OCI-LY1 (cell line): ENCODE measurements at regions not wholly inside any gene's neighbourhood (a gene's known extent, or its start where the extent isn't known, plus 50 kb on each side); places are given as distances from the start of the nearest gene placed in this dataset.

Source experiments
- EZH2 ChIP-seq: fragments of 200-600 bp; sonication (generic), shearing (Covaris generic); IDR thresholded peaks from 2 replicates; pipeline ENCODE4 v1.8.0; 2017; ENCODE audit warnings: borderline replicate concordance, mixed run types, mild to moderate bottlenecking, antibody characterized with exemption, low read length, moderate library complexity, mixed read lengths
- TF ChIP-seq, protein P1 (sequence below): fragments of 200-600 bp; sonication (generic), shearing (Covaris generic); IDR thresholded peaks from 2 replicates; pipeline ENCODE4 v1.5.1; 2017; ENCODE audit warnings: mild to moderate bottlenecking, antibody characterized with exemption, low read length, moderate library complexity, mixed read lengths

DNA sequence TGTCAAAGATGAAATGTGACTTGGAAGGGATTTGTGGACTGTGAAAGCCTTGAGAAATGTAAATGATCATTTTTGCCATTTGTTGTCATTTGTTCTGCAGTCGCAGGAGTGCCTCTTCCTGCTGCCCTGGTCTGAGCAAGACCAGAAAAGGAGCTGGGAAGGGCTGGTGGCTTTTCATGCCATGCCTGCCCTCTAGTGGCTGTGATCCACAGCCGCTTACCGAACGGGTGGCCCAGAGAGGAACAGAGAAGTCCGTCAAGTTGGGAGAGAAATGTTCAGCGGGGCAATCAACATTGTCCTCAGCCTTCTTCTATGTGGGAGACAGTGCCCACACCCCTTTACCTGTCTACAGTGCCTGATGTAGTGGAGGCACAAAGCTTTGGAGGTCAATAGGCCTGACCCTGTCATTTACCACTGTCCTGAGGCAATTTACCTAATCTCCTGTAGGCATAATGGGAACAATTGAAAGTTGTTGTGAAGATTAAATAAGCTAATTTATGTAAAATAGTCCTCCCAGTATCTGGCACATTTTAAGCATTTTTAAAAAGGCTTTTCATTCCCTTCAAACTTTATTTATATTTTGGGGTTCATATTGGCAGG, 224.5 kb downstream of the B3GLCT start:
- TF ChIP-seq, protein P1, sequence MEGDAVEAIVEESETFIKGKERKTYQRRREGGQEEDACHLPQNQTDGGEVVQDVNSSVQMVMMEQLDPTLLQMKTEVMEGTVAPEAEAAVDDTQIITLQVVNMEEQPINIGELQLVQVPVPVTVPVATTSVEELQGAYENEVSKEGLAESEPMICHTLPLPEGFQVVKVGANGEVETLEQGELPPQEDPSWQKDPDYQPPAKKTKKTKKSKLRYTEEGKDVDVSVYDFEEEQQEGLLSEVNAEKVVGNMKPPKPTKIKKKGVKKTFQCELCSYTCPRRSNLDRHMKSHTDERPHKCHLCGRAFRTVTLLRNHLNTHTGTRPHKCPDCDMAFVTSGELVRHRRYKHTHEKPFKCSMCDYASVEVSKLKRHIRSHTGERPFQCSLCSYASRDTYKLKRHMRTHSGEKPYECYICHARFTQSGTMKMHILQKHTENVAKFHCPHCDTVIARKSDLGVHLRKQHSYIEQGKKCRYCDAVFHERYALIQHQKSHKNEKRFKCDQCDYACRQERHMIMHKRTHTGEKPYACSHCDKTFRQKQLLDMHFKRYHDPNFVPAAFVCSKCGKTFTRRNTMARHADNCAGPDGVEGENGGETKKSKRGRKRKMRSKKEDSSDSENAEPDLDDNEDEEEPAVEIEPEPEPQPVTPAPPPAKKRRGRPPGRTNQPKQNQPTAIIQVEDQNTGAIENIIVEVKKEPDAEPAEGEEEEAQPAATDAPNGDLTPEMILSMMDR, result peak; percentile 96
- no peak for TF ChIP-seq EZH2
